ENCODE measurements at regions not wholly inside any gene's neighbourhood (a gene's known extent, or its start where the extent isn't known, plus 50 kb on each side); places are given as distances from the start of the nearest gene placed in this dataset.

DNA sequence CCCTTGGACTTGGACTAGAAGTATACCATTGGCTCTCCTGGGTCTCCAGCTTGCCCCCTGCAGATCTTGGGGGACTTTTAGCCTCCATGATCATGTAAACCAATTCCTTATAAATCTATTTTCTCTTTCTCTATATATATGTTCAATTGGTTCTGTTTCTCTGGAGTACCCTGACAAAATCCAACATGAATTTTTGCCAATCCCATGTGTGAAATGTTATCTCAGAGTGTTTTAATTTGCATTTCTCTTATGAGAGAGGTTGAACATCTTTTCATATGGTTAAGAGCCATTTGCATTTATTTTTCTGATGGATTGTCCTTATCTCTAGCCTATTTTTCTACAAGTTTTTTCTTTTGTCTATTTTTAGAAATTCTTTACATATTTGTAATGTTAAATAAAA, 131.7 kb upstream of the NEO1 start:
- DNase-seq (ENCODE audit: low read depth) = no peak
- TF ChIP-seq, protein P1, sequence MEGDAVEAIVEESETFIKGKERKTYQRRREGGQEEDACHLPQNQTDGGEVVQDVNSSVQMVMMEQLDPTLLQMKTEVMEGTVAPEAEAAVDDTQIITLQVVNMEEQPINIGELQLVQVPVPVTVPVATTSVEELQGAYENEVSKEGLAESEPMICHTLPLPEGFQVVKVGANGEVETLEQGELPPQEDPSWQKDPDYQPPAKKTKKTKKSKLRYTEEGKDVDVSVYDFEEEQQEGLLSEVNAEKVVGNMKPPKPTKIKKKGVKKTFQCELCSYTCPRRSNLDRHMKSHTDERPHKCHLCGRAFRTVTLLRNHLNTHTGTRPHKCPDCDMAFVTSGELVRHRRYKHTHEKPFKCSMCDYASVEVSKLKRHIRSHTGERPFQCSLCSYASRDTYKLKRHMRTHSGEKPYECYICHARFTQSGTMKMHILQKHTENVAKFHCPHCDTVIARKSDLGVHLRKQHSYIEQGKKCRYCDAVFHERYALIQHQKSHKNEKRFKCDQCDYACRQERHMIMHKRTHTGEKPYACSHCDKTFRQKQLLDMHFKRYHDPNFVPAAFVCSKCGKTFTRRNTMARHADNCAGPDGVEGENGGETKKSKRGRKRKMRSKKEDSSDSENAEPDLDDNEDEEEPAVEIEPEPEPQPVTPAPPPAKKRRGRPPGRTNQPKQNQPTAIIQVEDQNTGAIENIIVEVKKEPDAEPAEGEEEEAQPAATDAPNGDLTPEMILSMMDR (conservative IDR thresholded peaks at IDR 0.05; ENCODE audit: control insufficient read depth, insufficient read depth, low read depth, low read length) = no peak
- no peak overlapping the region for H3K4me3 ChIP-seq (ENCODE audit: control insufficient read depth, low read depth, low read length)

DNA sequence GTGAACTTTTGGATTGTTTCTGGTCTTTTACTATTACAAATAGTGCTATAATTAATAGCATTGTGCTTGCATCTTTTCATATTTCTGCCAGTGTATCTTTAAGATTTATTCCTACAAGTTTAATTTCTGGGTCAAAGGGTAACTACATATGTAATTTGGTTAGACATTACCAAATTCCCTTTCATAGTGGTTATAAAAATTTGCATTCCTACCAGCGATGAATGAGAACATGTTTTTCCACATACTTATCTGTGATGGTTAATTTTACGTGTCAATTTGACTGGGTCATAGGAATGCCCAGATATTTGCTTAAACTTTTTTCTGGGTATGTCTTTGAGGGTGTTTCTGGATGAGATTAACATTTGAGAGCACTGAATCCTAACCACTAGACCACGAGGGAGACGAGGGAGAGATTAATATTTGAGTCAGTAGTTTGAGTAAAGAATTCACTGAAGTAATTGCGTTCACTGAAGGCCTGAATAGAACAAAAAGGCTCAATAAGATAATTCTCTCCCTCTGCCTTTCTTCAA, 132.3 kb upstream of the NEO1 start:
- TF ChIP-seq, protein P1 (conservative IDR thresholded peaks at IDR 0.05; ENCODE audit: control insufficient read depth, insufficient read depth, low read depth, low read length) = no peak
- H3K4me3 ChIP-seq (ENCODE audit: control insufficient read depth, low read depth, low read length) = no peak overlapping the region
- no peak for DNase-seq (ENCODE audit: low read depth)

DNA sequence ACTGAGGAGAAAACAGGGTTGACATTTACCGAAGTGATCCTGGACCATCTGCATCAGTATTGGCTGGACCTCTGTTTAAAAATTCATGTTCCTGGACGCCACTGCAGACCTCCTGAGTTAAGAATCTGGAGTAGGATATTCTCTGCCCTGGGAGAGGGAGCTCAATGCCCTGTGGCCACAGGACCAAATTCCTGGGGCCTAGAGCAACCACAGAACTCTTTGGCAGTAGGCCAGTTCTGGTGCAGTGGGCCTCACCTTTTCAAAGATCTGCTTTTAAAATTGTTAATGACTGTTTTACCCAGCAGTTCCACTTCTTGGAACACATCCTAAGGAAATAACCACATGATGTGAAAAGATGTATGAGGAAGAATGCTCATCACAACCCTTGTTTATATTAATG, 133.3 kb upstream of the ADPGK start:
- no peak for DNase-seq (ENCODE audit: low read depth)
- no peak overlapping the region for H3K4me3 ChIP-seq (ENCODE audit: control insufficient read depth, low read depth, low read length)
- TF ChIP-seq, protein P1 (conservative IDR thresholded peaks at IDR 0.05; ENCODE audit: control insufficient read depth, insufficient read depth, low read depth, low read length) = no peak

DNA sequence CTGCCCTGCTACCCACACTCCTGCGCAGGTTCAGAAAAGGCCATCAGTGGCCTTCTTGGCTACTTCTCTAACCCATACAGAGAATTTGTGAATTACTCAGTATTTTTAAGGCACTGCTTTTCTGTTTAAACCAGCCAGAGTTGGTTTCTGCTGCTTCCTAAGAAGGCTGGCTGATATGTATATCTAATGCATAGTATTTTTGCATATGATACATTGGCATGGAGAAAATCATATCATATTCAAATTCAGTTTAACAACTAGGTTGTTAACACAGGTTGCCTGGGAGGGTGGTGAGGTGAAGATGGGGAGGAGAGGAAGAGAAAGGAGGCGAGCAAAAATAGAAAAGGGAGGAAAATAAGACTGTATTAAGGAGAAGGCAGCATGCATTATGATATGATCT, 132.8 kb upstream of the ADPGK start:
- TF ChIP-seq, protein P1 (conservative IDR thresholded peaks at IDR 0.05; ENCODE audit: control insufficient read depth, insufficient read depth, low read depth, low read length) = no peak
- DNase-seq (ENCODE audit: low read depth) = no peak
- no peak overlapping the region for H3K4me3 ChIP-seq (ENCODE audit: control insufficient read depth, low read depth, low read length)

DNA sequence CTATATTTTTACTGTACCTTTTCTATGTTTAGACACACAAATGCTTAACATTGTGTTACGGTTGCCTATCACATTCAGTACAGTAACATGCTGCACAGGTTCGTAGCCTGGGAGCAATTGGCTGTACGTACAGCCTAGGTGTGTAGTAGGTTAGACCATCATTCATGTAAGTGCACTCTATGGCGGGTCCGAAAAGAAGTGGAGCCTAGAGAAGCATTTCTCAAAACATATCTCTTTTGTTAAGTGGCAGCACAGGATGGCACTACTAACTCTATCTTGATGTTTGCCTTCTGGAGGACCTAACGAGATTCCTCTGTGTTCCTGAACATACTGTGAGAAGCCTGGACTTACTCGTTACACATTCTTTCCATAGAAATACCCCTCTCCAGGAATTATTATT, 132.3 kb upstream of the ADPGK start:
- TF ChIP-seq, protein P1 (conservative IDR thresholded peaks at IDR 0.05; ENCODE audit: control insufficient read depth, insufficient read depth, low read depth, low read length) = no peak
- no peak for DNase-seq (ENCODE audit: low read depth)
- no peak overlapping the region for H3K4me3 ChIP-seq (ENCODE audit: control insufficient read depth, low read depth, low read length)

DNA sequence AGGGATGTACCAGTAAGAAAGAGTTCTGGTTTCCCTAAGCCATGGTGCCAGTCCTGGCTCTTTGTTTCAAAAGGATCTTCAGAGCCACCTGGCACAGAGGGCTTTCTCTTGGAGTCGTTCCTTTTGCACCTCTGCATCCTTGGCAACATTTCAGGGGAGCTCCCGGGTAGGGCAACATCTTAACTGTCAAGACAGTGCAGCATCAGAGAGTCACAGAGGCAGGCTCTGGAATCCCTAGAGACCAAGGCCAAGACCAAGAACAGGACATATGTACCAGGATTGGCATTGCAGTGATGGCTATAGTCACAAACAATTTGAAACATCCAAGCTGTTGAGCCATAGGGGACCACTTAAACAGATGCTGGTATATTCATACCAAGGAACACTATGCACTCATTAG, 129.4 kb upstream of the ADPGK start:
- no peak overlapping the region for H3K4me3 ChIP-seq (ENCODE audit: control insufficient read depth, low read depth, low read length)
- TF ChIP-seq, protein P1 (conservative IDR thresholded peaks at IDR 0.05; ENCODE audit: control insufficient read depth, insufficient read depth, low read depth, low read length) = no peak
- no peak for DNase-seq (ENCODE audit: low read depth)

DNA sequence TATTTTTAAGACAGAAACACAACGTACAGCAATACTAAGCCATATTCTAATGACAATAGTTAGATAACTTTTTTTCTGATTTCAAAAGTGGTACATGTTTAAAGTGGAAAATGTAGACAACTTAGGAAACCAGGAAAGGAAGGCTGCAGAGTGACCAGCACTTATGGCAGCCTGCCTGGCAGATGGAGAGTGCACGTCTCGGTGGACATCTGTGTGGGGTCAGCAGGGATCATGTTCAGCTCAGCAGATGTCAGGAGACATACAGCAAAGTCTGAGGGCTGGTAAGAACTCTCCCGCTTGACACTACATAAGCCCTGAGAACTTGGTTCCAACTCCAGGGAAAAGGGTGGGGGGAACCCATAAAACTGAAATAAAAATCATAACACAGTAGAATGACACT, 128.6 kb upstream of the ADPGK start:
- DNase-seq (ENCODE audit: low read depth) = no peak
- no peak overlapping the region for H3K4me3 ChIP-seq (ENCODE audit: control insufficient read depth, low read depth, low read length)
- TF ChIP-seq, protein P1 (conservative IDR thresholded peaks at IDR 0.05; ENCODE audit: control insufficient read depth, insufficient read depth, low read depth, low read length) = no peak
